Coronary artery (tissue), 2 donors: ENCODE measurements at regions not wholly inside any gene's neighbourhood (a gene's known extent, or its start where the extent isn't known, plus 50 kb on each side); places are given as distances from the start of the nearest gene placed in this dataset.

Experiments used
- DNase-seq: peaks from one replicate; pipeline ENCODE4 v3.0.0-alpha.2; 2017; ENCODE audit warnings: low spot score
- H3K27ac ChIP-seq, 2 donors: fragments of 200-600 bp; sonication (generic); one replicate each; pipeline ENCODE4 v1.5.1; 2016 to 2019
- H3K4me3 ChIP-seq: fragments of 200-600 bp; sonication (generic); 2 replicates; pipeline ENCODE4 v1.5.1; 2016; ENCODE audit warnings: mild to moderate bottlenecking, moderate library complexity
- CTCF ChIP-seq: fragments of 200-600 bp; sonication (generic); IDR thresholded peaks from one replicate; pipeline ENCODE4 v1.5.1; 2019; ENCODE audit warnings: antibody characterized with exemption

GRCh38 chr6:81925201-81925600, 172.7 kb upstream of the TENT5A start:
- no peak for TF ChIP-seq CTCF
- DNase-seq = no peak
- H3K4me3 ChIP-seq = no peak overlapping the region
- H3K27ac ChIP-seq = no peak overlapping the region

- no peak for TF ChIP-seq CTCF
- no peak overlapping the region for H3K27ac ChIP-seq
Measured at GRCh38 chr6:81909981-81910900, 157.8 kb upstream of the TENT5A start.

GRCh38 chr6:81909162-81909561, 156.7 kb upstream of the TENT5A start:
- no peak for TF ChIP-seq CTCF
- no peak for DNase-seq
- Histone ChIP-seq H3K27ac (no peak overlapping the region), H3K4me3 (no peak overlapping the region)

More at GRCh38 chr6:81909981-81910900, 157.8 kb upstream of the TENT5A start:
- no peak overlapping the region for H3K4me3 ChIP-seq
- DNase-seq = no peak

- TF ChIP-seq CTCF = no peak
- Histone ChIP-seq H3K27ac (no peak overlapping the region), H3K4me3 (no peak overlapping the region)
- no peak for DNase-seq
Measured at GRCh38 chr6:81906709-81907204, 154.3 kb upstream of the TENT5A start.

GRCh38 chr6:81906041-81906440, 153.6 kb upstream of the TENT5A start:
- no peak for DNase-seq
- Histone ChIP-seq H3K4me3 (no peak overlapping the region), H3K27ac (no peak overlapping the region)
- no peak for TF ChIP-seq CTCF

GRCh38 chr6:81901551-81901966, 149.1 kb upstream of the TENT5A start:
- no peak for DNase-seq
- no peak overlapping the region for H3K4me3 ChIP-seq
- no peak for TF ChIP-seq CTCF
- peak overlapping the region; percentile 6 to 41 for H3K27ac ChIP-seq

- Histone ChIP-seq H3K27ac (no peak overlapping the region), H3K4me3 (no peak overlapping the region)
- TF ChIP-seq CTCF = no peak
- no peak for DNase-seq
Measured at GRCh38 chr6:81900616-81901015, 148.1 kb upstream of the TENT5A start.
